Activated CD4-positive, alpha-beta T cell treated with anti-CD3 and anti-CD28 coated beads, Interleukin-2, amount 50 U/mL, for 1 hour (primary cell): ENCODE measurements at regions not wholly inside any gene's neighbourhood (a gene's known extent, or its start where the extent isn't known, plus 50 kb on each side); places are given as distances from the start of the nearest gene placed in this dataset.

ENCODE experiments used
- DNase-seq: peaks from one replicate; pipeline ENCODE4 v3.0.0-alpha.2; 2020

DNA sequence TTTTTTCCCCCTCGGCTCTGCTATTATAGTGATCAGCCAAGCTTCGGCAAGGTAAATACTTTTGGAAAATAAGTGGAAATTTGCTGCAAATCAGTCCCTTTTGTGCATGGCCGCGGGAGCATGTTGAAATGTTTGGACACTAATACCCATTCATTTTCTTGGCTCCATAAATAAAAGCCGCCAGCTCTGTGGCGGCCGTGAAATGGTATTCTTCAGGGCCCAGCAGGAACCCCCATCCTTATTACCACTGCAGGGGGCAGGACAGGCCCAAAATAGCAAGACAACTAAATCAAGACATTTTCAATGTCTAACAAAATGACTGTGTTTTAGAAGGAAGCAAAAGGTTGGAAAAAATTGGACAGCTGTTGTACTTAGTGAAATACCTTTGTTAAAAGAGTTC is 362.3 kb downstream of the NR2F2 start:
- DNase-seq, result no peak

DNA sequence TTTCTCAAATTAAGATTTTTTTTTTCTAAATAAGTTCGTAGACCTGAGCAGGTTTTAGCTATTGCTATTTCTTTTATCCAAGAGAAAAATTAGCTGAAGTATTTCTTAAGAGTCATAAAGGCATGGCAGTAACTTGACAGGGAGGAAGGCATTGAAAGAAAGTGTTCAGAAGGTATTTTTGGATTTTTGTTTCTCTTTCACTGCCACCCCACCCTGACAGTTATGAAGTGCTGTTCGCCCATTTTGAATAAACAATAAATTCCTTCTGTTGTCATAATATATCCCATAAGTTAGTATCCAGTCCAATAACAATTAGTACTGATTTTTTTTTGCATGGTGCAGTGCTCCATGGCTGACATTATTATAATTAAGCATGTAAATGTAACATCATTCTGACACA is 363.0 kb downstream of the NR2F2 start:
- no peak for DNase-seq

DNA sequence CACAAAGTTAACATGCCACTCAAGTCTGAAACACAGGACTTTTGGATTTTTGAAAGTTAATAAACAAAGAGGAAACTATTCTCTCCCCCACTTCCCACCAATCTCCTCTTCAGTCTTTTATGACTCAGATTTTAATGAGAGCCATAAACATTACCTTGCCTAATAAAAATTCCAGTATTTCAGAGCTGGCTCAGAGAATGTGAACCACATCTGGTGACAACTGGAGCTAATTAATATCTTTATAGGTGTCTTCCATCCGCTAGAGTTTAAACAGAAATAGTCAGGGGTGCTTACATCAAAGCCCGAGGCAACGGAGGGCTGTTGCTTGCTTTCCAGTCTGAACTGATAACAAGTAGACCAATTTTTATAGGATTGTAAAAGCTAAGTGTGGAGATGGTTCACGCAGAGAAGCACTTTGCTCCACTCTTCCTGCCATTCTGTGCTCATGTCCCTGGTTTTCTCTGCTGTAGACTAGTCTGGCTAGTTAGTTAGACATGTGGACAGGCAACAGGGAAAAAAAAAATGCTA is 363.6 kb downstream of the NR2F2 start:
- no peak for DNase-seq

- DNase-seq, result no peak
Observed at GRCh38 chr15:96695426-96695825, 364.9 kb downstream of the NR2F2 start.

DNA sequence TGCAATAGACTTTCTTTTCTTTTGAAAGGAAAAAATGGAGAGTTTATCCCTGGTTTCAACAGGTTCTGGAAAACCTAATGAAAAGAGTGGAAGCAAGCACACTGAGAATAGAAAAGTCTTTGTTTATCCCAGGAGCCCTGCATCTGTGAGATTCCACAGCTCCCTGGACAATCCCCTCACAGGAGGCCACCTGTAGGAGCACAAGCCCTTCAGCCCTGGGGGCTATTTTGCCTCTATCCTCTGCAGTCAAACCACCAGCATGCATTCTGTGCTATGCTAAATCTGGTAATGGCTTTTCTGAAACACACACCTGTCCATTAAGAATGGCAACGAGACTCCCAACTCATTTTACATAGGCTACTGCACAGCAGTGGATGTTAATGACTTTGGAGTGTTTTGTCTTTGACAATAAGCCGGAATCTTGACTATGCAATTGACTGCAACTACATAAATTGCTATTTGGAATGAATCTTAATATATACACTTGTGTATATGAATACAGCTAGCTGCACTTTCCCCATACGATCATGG is 369.4 kb downstream of the NR2F2 start:
- no peak for DNase-seq

DNA sequence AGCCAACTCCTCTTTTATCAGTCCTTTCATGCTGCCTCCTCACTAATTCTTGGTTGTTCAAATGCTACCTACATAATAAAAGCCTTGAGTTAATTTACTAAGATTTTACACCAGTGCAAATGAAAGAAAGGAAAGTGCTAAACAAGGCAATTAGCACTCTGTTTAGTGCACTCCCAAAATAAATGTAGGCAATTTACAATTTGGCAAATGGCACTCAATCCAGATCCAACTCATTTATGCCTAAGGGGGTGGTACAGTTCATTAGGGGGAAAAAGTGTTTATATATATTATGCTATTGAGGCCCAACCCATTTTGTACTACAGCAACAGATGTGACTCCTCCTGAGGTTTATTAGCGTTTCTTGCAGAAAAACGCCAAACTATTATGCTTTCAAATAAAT is 370.1 kb downstream of the NR2F2 start:
- DNase-seq, result no peak

- DNase-seq, result no peak
Observed at GRCh38 chr15:96701443-96701842, 370.9 kb downstream of the NR2F2 start.

- no peak for DNase-seq
Observed at GRCh38 chr15:96701877-96702276, 371.4 kb downstream of the NR2F2 start.

GRCh38 chr15:96702589-96702988 is 372.1 kb downstream of the NR2F2 start:
- DNase-seq, result no peak

GRCh38 chr15:96703091-96703490 is 372.6 kb downstream of the NR2F2 start:
- DNase-seq, result no peak

DNA sequence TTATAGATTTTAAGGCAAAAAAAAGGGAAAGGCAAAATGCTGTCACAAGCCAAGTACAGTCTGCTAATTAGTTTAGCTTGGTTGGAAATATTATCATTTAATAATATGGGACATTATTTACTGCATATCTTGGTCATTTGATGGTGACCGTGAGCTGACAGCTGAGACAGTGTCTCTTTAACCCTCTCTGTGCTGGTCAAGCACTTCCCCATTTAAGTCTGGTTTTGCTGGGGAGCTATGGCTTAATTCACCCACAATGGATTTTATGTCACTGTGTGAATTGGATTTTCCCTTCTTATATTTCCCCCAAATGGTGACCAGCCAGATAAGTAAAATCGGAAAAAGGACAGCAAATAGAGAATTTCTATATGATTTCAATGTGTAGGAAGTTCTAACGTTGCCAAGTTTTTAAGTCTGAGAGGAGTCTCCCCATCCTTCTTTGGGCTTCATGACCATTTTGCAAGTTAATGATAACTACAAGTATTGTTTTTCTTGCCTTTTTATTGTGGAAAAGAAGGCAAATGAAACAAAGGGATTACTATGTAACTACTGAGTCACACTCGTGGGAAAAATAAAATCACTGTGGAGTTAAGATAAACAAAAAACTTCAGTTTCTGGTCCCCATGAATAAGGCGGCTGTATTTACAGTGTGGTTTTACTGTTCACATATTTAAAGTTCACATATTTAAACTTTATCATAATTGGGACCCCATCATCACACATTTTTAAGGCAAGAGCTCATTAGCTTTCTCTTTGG is 373.5 kb downstream of the NR2F2 start:
- no peak for DNase-seq

DNA sequence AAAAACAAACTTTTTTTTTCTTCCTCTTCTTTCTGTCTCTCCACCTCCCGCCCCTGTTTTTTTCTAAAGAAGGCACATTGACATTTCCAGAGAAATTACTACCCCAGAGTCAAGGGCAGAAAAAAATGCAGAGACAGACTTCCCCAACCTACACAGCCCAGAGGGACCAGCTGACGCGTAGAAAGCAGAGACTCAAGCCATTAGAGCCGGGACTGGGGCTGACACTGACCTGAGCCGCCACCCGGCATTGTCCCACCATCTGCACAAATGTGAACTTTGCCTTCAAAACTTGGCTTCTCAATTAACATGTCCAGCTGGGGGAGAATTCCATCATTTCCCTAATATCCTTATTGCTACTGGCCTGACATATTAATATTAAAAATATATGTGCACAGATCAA is 385.6 kb downstream of the NR2F2 start:
- no peak for DNase-seq

GRCh38 chr15:96716478-96716877 is 386.0 kb downstream of the NR2F2 start:
- DNase-seq, result no peak

DNA sequence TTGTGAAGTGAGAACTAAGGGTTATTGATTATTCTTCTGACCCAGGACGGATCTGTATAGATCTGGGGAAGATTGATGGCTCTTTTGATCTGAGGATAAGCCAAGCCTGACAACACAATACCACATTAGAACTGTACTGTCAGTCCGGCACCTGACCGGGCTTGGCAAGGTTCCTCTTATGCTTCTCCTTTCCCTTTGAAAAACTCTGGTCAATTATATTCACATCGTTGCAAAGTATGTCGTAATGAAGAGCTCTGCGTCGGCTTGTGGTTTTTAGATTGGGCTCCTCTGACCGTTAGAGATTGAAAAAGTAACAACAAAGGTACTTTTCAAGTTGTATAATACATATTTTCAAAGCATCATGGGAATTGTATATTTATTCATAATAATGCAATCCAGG is 389.8 kb downstream of the NR2F2 start:
- DNase-seq, result no peak

GRCh38 chr15:96720656-96721055 is 390.2 kb downstream of the NR2F2 start:
- DNase-seq, result no peak

- no peak for DNase-seq
Observed at GRCh38 chr15:96728591-96728990, 398.1 kb downstream of the NR2F2 start.

- DNase-seq, result no peak
Observed at GRCh38 chr15:96732704-96733103, 402.2 kb downstream of the NR2F2 start.

DNA sequence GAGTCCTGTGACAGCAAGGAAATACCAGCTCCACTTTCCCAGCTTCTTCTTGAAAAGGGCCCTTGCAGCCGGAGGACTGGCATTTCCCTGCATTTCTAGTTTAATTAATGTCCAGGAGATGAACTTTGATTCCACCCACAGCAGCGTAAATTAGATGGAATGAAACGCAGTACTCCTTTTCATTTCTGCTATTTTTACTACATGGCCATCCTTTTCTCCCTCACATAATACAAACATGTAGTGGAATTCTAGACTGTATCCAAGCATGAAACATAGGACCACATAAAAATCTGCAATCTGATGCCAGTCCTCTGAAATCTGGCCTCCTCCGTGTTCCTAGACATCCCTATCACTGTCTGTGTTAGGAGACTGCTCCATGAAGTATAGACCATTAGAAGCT is 403.2 kb downstream of the NR2F2 start:
- no peak for DNase-seq

GRCh38 chr15:96735632-96736240 is 405.2 kb downstream of the NR2F2 start:
- DNase-seq, result no peak

DNA sequence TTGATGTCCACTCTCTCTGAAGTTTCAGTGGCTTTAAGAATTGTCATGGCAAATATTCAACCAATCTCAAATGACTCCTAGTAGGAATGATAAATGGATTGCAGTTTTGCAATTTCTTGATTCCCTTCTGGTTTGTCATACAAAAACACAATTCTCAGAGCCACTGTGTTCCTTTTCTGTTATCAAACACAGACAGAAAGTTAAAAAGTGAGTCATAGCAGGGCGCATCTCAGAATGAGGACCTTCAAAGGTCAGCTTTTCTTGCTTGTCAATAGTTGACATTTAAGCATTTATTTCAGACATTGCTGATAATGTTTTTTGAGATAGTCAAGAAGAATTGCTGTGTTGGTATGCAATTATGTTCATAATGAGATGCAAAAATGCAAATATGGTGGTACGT is 405.9 kb downstream of the NR2F2 start:
- no peak for DNase-seq

DNA sequence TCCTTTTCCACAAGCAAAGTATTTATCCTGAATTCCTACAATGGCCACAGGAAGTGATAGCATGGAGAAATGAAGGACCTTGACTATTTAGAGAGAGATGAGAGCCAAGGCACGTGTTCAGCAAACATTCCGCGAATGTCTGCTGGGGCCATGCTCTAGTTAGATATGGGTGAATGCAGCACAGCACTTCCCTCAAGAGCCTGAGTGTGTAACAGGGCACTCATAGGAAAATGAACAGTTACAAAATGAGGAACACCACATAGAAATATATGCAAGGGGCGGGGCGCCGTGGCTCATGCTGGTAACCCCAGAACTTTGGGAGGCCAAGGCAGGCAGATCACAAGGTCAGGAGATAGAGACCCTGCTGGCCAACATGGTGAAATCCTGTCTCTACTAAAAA is 406.9 kb downstream of the NR2F2 start:
- no peak for DNase-seq

GRCh38 chr15:96746665-96747064 is 416.2 kb downstream of the NR2F2 start:
- no peak for DNase-seq

DNA sequence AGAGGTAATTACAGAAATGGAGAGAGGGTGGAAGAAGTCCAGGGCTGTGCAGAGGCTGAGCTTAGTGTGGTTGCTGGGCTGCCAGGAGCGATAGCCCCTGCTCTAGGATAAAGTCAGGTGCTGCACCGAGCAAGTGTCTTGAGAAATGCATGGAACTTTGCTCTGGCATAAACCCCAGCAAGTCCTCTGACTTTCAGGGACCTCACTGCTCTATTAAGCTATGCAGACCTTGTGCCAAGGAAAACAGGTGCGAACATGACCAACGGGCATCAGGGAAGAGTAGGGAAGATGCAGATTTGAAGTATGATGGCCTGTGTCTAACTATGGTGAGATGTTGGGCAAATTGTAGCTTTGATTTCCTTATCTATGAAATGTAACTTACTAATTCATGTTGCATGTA is 416.8 kb downstream of the NR2F2 start:
- no peak for DNase-seq

- no peak for DNase-seq
Observed at GRCh38 chr15:96750361-96750760, 419.9 kb downstream of the NR2F2 start.
